ENCODE measurements at regions not wholly inside any gene's neighbourhood (a gene's known extent, or its start where the extent isn't known, plus 50 kb on each side); places are given as distances from the start of the nearest gene placed in this dataset.

DNA sequence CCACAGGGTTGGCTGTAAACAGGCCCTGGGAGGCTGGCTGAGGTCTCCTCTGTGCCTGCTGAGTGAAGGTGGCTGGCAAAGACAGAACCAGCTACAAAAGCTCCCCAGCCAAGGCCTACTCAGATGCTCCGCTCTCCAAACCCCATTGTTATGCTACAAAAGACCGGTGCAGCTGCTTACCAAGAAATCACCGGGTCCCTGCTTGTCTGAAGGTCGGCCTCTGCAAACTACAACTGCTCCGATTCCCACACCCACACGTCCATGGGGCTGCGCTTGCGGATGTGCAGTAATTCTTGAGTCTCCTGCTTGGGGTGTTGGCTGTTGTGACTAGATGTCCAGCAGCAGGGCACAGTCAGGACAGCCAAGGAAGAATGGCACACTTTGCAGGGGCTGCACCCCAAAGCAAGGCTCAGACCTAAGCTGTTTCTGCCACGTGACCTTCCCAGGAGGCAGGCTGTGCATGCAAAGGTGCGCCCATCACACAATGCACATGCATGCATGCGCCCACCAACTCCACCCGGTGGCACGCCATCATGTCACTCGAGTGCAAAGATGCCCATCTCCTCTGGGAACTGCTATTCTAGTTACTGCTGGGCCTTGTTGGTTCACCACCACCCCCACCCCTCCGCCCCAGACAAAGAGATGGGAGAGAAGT is 97.8 kb downstream of the OAT start:
- TF ChIP-seq, protein P1, sequence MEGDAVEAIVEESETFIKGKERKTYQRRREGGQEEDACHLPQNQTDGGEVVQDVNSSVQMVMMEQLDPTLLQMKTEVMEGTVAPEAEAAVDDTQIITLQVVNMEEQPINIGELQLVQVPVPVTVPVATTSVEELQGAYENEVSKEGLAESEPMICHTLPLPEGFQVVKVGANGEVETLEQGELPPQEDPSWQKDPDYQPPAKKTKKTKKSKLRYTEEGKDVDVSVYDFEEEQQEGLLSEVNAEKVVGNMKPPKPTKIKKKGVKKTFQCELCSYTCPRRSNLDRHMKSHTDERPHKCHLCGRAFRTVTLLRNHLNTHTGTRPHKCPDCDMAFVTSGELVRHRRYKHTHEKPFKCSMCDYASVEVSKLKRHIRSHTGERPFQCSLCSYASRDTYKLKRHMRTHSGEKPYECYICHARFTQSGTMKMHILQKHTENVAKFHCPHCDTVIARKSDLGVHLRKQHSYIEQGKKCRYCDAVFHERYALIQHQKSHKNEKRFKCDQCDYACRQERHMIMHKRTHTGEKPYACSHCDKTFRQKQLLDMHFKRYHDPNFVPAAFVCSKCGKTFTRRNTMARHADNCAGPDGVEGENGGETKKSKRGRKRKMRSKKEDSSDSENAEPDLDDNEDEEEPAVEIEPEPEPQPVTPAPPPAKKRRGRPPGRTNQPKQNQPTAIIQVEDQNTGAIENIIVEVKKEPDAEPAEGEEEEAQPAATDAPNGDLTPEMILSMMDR (IDR thresholded peaks at IDR 0.05; ENCODE audit: low read depth, low read length, poor library complexity, severe bottlenecking) = no peak
- no peak for TF ChIP-seq EZH2phosphoT487 (IDR thresholded peaks at IDR 0.05; ENCODE audit: borderline replicate concordance, low read length)
